SK-N-MC (cell line): ENCODE measurements at regions not wholly inside any gene's neighbourhood (a gene's known extent, or its start where the extent isn't known, plus 50 kb on each side); places are given as distances from the start of the nearest gene placed in this dataset.

Source experiments
- EZH2 ChIP-seq: fragments of 200-600 bp; sonication (generic); IDR thresholded peaks from one replicate; pipeline ENCODE4 v1.6.1; 2017; ENCODE audit warnings: antibody characterized with exemption
- POLR2AphosphoS5 ChIP-seq: IDR thresholded peaks from 2 replicates; pipeline ENCODE4 v1.6.1; 2012; ENCODE audit warnings: mild to moderate bottlenecking, low read depth, low read length, borderline replicate concordance

DNA sequence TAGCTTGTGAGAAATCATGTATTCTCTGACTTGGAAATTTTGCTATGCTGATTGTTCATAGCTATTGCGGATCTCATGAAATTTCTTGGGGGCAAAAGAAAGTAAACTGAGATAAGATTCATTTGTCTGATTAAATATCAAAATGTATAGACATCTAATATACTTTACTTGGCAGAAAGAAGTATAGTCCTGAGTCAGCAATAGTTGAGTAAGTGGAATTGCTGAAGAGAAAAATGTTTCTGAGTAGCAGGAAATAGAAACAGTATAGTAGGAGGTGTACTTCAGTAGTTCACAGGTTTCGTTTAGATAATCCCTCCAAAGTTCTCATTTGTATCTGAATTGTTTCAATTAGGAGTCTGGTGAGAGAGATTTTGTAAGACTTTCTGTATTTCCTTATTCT lies 705.9 kb downstream of the MCTP2 start:
- TF ChIP-seq EZH2 (no peak), POLR2AphosphoS5 (no peak)
